ENCODE measurements at regions not wholly inside any gene's neighbourhood (a gene's known extent, or its start where the extent isn't known, plus 50 kb on each side); places are given as distances from the start of the nearest gene placed in this dataset.

- H3K9me3 Mint-ChIP-seq (ENCODE audit: unreplicated experiment): no peaks in the 10 kb centered on the region
These were observed 293.8 kb upstream of the SHH start for GRCh38 chr7:156106107-156106426.

GRCh38 chr7:156105337-156106106 is 293.3 kb upstream of the SHH start:
- Histone ChIP-seq H3K9me3 (ENCODE audit: insufficient read depth, low read depth, low read length) (no peaks in the 10 kb centered on the region), H3K4me1 (ENCODE audit: insufficient read depth, low read length) (no peaks in the 10 kb centered on the region), H3K27ac (ENCODE audit: low read depth, low read length) (no peak overlapping the region), H3K4me2 (ENCODE audit: low read length) (no peak overlapping the region), H4K20me1 (ENCODE audit: insufficient read depth, low read length) (no peaks in the 10 kb centered on the region), H3K9ac (ENCODE audit: low read length) (no peak overlapping the region), H3K36me3 (ENCODE audit: insufficient read depth, low read length) (no peaks in the 10 kb centered on the region), H2AFZ (ENCODE audit: low read depth, low read length) (no peak overlapping the region), H3K4me3 (ENCODE audit: insufficient read depth, low read depth, low read length) (no peak overlapping the region), H3K79me2 (ENCODE audit: insufficient read depth, low read length) (no peaks in the 10 kb centered on the region), H3K27me3 (ENCODE audit: insufficient read depth, low read length) (no peaks in the 10 kb centered on the region)
- Mint-ChIP-seq H3K4me3 (ENCODE audit: unreplicated experiment) (no peak overlapping the region), H3K9me3 (ENCODE audit: unreplicated experiment) (no peaks in the 10 kb centered on the region), H3K27ac (ENCODE audit: unreplicated experiment) (no peak overlapping the region), H3K4me1 (ENCODE audit: low read depth, unreplicated experiment) (no peaks in the 10 kb centered on the region), H3K36me3 (ENCODE audit: low read depth, unreplicated experiment) (no peaks in the 10 kb centered on the region), H3K27me3 (ENCODE audit: low read depth, unreplicated experiment) (peaks cover 10% of the 10 kb centered on the region)
- DNase-seq (ENCODE audit: low read depth): no peak
- no peak for TF ChIP-seq EZH2 (IDR thresholded peaks at IDR 0.05; ENCODE audit: insufficient read depth, low read length)
- no peak for TF ChIP-seq CTCF (IDR thresholded peaks at IDR 0.05; ENCODE audit: insufficient read depth, low read depth, low read length)
- no peak for FAIRE-seq

More at GRCh38 chr7:156106107-156106426, 293.8 kb upstream of the SHH start:
- no peak overlapping the region for H3K4me3 ChIP-seq (ENCODE audit: insufficient read depth, low read depth, low read length)
- H3K4me2 ChIP-seq (ENCODE audit: low read length): no peak overlapping the region
- H3K4me3 Mint-ChIP-seq (ENCODE audit: unreplicated experiment): no peak overlapping the region
- H3K9me3 ChIP-seq (ENCODE audit: insufficient read depth, low read depth, low read length): no peaks in the 10 kb centered on the region
- no peaks in the 10 kb centered on the region for H3K36me3 ChIP-seq (ENCODE audit: insufficient read depth, low read length)
- no peaks in the 10 kb centered on the region for H3K4me1 Mint-ChIP-seq (ENCODE audit: low read depth, unreplicated experiment)
- H3K27me3 Mint-ChIP-seq (ENCODE audit: low read depth, unreplicated experiment): peaks cover 10% of the 10 kb centered on the region
- FAIRE-seq (no peak), DNase-seq (ENCODE audit: low read depth) (no peak)
- H2AFZ ChIP-seq (ENCODE audit: low read depth, low read length): no peak overlapping the region
- H3K36me3 Mint-ChIP-seq (ENCODE audit: low read depth, unreplicated experiment): no peaks in the 10 kb centered on the region
- H3K79me2 ChIP-seq (ENCODE audit: insufficient read depth, low read length): no peaks in the 10 kb centered on the region
- H3K4me1 ChIP-seq (ENCODE audit: insufficient read depth, low read length): no peaks in the 10 kb centered on the region
- H3K27ac ChIP-seq (ENCODE audit: low read depth, low read length): no peak overlapping the region
- TF ChIP-seq CTCF (IDR thresholded peaks at IDR 0.05; ENCODE audit: insufficient read depth, low read depth, low read length) (no peak), EZH2 (IDR thresholded peaks at IDR 0.05; ENCODE audit: insufficient read depth, low read length) (no peak)
- H3K27ac Mint-ChIP-seq (ENCODE audit: unreplicated experiment): no peak overlapping the region
- H3K27me3 ChIP-seq (ENCODE audit: insufficient read depth, low read length): no peaks in the 10 kb centered on the region
- H3K9ac ChIP-seq (ENCODE audit: low read length): no peak overlapping the region
- no peaks in the 10 kb centered on the region for H4K20me1 ChIP-seq (ENCODE audit: insufficient read depth, low read length)
